ENCODE measurements at regions not wholly inside any gene's neighbourhood (a gene's known extent, or its start where the extent isn't known, plus 50 kb on each side); places are given as distances from the start of the nearest gene placed in this dataset.
"Not testable (repeated sequence)": the region's sequence is repeated elsewhere in the genome, so short reads cannot be mapped to it uniquely, and the experiment has no call there.

GRCh38 chr1:178643349-178643748 is 81.7 kb upstream of the RALGPS2 start:
- no peak for DNase-seq

- no peak for DNase-seq
Observed at GRCh38 chr1:178643831-178644230, 81.2 kb upstream of the RALGPS2 start.

- DNase-seq = no peak
Observed at GRCh38 chr1:178644308-178645120, 80.5 kb upstream of the RALGPS2 start.

- no peak for DNase-seq
Observed at GRCh38 chr1:178645157-178645807, 79.8 kb upstream of the RALGPS2 start.

GRCh38 chr1:178645808-178646200 is 79.2 kb upstream of the RALGPS2 start:
- no peak for DNase-seq

- no peak for DNase-seq
Observed at GRCh38 chr1:178646821-178647220, 78.2 kb upstream of the RALGPS2 start.

- DNase-seq = no peak
Observed at GRCh38 chr1:178648151-178648550, 76.9 kb upstream of the RALGPS2 start.

GRCh38 chr1:178649582-178650350 is 75.3 kb upstream of the RALGPS2 start:
- no peak for DNase-seq

GRCh38 chr1:178650934-178651511 is 74.0 kb upstream of the RALGPS2 start:
- DNase-seq = no peak

GRCh38 chr1:178651742-178652141 is 73.3 kb upstream of the RALGPS2 start:
- DNase-seq = no peak

GRCh38 chr1:178652506-178653490 is 72.2 kb upstream of the RALGPS2 start:
- DNase-seq = no peak

- no peak for DNase-seq
Observed at GRCh38 chr1:178659789-178660208, 65.2 kb upstream of the RALGPS2 start.

GRCh38 chr1:178660461-178660860 is 64.6 kb upstream of the RALGPS2 start:
- DNase-seq = no peak

- no peak for DNase-seq
Observed at GRCh38 chr1:178664278-178664677, 60.8 kb upstream of the RALGPS2 start.

GRCh38 chr1:178665579-178665978 is 59.5 kb upstream of the RALGPS2 start:
- DNase-seq = no peak

GRCh38 chr1:178666891-178667290 is 58.2 kb upstream of the RALGPS2 start:
- not testable (repeated sequence) for DNase-seq

GRCh38 chr1:178672434-178672833 is 52.6 kb upstream of the RALGPS2 start:
- no peak for DNase-seq

GRCh38 chr1:178674559-178674958 is 50.5 kb upstream of the RALGPS2 start:
- DNase-seq = not testable (repeated sequence)

Measured in NCI-H526 (cell line).